Stimulated activated CD4-positive, alpha-beta T cell treated with anti-CD3 and anti-CD28 coated beads, TNF-alpha, amount 100 ng/mL, for 24 hours (primary cell): ENCODE measurements at regions not wholly inside any gene's neighbourhood (a gene's known extent, or its start where the extent isn't known, plus 50 kb on each side); places are given as distances from the start of the nearest gene placed in this dataset.
"Not testable (repeated sequence)": the region's sequence is repeated elsewhere in the genome, so short reads cannot be mapped to it uniquely, and the experiment has no call there.

ENCODE experiments used
- DNase-seq, 3 experiments: peaks; one replicate each; pipeline ENCODE4 v3.0.0-alpha.2; 2020; ENCODE audit warnings: low read depth in 3 of 3

DNA sequence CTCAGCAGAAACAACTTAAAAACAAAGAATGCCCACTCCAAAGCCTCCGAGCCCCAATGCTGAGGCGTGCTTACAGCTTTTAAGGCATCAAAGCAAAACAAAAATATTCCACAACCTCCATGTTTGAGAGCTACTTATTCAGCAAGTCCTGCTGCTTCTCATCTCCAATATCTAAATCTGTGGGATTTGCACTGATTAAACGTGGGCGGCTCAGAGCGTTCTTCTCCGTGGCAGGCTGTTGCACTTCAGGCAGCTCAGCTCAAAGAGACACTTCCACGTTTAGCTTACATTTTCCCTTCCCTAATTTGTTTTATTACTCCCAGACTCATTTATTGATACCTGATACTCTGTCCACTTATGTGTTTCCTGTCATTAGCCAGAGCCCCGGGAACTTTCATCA is 282.6 kb upstream of the MCTP2 start:
- DNase-seq = no peak

DNA sequence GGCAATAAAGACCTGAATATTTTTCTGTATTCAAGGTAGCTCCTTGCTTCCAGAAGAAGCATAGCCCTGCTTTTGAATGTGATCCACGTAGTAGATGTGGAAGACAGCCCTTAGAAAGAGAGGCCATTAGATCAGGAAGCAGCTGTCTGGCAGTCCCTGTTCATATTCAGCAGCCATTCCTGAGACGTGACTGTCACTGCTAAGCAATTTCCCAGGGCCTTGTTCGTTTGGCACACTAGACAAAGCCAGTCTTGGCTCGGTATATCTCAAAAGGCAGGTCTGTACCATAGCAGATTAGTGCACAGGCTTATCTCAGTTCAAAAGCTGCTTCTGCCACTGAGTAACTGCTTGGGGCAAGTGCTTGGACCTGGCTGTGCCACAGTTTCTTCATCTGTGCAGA is 287.8 kb upstream of the MCTP2 start:
- no peak for DNase-seq

DNA sequence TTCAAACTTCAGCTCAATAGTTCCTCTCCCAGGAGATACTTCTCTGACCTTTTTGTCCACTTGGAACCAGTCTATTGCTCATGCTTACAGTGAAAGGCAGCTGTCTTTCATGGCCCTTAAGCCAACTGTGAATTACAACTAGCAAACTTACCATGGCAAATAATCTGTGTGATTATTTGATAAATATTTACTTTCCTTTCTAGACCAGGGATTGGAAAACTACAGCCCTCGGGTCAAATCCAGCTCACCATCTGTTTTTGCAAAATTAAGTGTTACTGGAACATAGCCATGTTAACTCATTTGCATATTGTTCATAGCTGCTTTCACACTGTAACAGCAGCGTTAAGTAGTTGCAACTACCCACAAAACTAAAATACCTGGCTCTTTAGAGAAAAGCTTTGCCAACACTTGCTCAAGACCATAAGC is 289.1 kb upstream of the MCTP2 start:
- no peak for DNase-seq

DNA sequence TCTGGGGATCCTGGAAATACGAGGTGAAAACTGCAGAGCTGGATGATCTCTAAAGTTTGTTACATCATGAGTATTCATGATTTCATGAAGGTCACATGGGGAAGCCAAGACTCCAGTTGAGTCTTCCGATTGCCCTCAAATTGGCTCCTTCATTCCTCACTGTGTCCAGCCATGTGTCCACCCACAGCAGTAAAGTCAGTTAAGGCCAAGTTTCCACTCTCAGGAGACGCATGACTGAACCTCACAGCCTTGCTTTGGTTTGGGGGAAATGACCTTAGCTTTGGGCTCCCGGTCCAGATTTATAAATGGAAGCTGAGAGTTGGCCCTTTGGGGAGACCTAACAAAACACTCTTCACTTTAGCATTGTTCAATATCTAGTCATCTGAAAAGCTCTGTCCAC is 289.7 kb upstream of the MCTP2 start:
- no peak for DNase-seq

DNA sequence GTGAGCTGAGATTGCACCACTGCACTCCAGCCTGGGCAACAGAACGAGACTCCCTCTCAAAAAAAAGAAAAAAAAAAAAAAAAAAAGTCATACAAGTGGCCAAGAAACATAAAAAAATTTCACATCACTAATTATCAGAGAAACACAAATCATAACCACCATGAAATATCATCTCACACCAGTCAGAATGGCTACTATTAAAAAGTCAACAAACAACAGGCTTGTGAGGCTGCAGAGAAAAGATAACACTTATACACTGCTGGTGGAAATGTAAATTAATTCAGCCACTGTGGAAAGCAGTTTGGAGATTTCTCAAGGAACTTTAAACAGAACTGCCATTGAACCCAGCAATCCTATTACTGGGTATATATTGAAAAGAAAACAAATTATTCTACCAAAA is 291.1 kb upstream of the MCTP2 start:
- DNase-seq = no peak

DNA sequence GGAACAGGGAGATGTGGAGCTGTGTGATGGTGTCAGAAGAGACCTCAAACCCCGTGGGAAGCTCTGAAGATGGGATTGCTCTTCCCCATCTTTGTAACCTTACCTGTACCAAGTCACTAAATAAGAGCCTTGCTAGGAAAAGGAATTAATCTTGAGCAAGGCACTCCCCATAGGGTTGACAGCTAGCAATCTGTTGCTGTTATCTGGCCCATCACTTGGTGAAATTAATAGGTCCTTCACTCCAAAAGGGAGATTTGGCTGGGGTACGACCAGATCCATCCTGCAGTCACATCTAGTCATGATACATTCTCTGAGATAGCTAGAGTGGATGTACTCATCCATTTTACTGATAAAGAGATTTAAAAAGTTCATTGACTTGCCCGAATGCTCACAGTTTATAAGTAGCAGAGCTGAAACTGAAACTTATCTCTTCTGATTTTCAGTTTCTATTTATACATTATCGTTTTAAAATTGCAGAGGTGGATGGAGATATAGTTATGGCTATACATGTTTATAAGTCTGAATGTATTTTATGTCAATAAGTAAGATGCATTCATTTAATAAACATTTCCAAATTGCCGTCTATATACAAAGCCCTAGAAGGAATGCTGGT is 299.1 kb upstream of the MCTP2 start:
- DNase-seq = no peak

DNA sequence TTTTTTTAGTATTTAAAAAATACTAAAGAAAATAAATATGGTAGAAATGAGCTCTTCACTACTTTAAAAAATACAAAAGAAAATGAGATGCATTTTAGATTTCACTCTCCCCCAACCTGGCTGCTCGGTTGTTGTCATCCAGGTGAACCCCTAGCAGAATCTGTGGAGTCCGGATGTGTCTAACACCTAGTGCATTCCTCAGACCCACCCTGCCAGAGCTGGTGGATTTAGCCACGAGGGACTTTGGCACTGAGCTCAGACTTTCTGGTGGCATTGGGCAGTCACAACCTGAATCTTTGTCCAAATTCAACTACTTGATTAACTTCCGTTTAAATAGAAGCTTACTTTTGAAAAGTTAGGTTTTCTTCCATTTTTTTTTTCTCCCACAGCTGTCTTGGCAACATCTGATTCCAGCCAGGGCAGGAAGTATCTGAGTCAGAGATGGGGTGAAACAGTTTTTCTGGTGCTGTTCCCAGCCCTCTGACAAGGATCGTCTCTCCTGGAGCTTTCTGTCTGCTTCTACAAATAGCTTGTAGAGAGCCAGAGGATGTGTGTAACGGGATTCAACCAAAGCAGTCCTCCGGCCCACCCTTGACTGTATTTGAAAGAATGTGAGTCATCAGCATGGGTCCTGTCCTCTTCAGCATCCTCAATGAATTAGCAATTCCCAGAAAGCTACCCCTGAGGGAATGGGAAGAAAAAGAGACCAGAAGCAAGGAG is 301.8 kb upstream of the MCTP2 start:
- no peak for DNase-seq

DNA sequence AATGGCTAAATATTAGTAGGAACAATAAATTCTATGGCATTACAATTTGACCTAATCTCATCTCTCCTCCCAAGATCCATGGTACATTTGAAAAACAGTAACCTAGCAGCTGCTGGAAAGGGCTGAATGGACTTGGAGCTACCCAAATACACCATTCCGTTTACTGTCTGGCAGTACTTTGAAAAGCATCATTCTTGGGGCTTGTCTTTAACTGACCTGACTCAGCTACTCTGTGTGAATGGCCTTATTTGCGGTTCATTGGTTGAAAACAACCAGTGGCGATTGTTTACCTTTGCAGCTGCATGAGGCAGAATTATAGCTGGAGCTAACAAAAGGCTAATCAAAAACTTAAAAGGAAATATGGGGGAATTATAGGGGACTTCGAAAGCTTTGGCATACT is 311.2 kb upstream of the MCTP2 start:
- DNase-seq = no peak

DNA sequence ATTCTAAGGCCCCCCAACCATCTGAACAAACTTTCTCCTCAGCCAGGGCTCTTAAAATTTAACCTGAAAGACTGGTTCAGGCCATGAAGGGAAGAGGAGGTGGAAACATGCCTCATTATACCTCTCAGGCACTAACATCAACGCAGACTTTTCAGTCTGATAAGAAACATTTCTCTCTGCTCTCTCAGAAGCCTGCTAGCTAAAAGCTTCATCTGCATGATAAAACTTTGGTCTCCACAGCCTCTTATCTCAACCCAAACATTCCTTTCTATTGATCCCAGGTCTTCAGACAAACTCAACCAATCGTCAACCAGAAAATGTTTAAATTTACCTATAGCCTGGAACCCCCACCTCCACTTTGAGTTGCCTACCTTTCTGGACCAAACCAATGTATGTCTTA is 312.6 kb upstream of the MCTP2 start:
- DNase-seq = not testable (repeated sequence)

DNA sequence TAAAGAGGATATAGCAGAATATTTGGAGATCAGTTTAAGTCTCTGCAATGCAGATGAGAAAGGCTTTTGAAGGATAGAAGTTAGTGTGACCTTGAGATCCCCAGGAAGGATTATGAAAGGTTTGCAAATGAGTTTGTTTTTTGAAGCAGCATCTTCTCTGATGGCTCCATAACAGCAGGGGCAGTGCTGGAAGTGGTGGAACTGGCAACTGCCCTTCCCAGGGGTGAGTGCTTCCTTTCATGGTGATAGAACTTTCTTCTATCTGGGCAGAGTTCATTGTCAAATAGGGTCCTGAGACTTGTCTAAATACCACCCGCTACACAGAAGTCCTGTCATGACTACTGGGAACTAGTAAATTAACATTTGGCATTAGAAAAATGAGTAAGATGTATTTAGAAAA is 314.2 kb upstream of the MCTP2 start:
- DNase-seq = no peak

DNA sequence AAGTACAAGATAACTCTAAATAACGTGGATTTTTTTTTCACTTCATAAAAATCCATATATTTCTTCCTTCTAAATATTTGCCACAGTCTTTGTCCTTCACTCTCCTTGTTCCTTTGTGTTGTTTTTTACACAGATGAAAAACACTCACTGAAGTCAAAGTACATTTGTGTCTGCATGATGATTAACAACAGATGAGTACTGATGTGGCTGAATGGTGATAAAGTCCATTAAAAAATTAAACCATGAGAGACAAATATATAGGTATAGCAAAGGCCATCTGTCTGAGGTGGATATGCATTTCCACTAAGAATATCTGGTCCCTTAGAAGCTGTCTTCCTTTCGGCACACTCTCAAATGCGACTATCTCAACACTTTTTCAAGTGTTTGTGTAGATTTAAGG is 317.5 kb upstream of the MCTP2 start:
- DNase-seq = no peak

DNA sequence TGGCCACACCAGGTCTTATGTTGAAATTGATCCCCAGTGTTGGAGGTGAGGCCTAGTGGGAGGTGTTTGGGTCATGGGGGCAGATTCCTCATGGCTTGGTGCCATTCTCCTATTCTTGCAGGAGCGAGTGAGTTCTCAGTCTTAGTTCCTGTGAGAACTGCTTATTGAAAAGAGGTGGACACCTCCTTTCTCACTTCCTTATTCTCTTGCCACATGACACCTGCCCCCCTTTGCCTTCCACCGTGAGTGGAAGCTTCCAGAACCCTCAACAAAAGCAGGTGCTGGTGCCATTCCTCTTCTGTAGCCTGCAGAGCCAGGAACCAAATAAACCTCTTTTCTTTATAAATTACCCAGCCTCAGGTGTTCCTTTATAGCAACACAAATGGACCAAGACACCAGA is 318.1 kb upstream of the MCTP2 start:
- no peak for DNase-seq

DNA sequence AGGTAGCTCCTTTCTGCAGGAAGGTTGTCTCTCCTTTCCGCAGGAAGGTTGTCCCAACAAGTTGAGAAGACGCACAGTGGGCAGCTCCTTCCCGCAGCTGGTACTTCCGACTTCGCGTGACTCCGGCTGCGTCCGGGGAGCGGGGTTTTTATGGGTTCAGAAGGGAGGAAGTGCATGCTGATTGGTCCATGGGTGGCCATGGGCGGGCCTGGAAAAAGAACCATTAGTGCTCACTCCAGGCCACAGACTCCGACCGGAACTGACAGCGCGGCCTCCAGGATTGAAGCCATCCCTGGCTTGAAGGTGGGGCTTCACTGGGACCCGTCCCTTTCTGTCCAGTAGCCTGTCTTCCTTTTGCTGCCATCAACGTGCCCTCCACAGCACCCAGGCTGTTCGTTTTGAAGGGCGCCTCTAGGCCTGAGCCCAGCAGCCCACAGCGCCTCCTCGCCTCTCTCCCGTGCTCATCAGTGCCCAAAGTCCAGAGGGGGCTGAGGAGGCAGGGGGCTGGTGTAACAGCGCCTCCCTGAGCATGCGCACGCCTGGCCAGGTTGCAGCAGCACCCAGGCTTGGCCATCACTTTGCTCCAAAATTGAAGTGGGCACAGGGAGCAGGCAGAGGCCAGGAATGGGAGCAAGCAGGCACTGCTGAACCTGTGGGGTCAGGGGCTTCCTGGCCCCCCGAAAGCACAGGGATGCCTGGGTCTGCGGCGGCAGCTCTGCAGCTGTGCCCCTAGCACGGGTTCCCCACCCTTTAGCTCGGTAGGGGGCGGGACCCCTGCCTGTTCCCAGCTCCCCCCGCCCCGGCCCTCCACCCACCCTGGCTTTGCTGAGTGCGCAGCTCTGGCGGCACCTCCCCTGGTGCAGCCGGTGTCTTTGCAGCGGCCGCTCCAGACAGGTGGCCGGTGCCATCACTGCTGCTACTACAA is 330.6 kb upstream of the MCTP2 start:
- DNase-seq = no peak

DNA sequence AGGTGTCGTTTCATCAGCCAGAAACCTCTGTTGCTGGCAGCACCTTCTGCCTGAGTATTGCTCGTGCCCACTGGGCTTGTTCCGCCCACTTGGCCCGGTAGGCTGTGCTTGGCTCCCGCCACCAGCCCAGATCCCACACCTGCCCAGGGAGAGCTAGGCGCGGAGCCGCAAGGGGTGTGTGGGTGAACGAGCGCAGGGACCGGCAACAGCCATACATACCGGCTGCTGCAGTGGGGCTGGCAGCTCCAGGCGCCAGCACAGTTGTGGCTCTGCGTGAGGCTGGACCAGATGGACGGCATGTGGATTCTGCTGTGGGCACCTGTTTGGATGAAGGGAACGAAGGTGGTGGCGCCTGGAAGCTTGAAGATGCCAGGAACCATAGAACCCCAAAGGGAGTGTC is 331.5 kb upstream of the MCTP2 start:
- no peak for DNase-seq

DNA sequence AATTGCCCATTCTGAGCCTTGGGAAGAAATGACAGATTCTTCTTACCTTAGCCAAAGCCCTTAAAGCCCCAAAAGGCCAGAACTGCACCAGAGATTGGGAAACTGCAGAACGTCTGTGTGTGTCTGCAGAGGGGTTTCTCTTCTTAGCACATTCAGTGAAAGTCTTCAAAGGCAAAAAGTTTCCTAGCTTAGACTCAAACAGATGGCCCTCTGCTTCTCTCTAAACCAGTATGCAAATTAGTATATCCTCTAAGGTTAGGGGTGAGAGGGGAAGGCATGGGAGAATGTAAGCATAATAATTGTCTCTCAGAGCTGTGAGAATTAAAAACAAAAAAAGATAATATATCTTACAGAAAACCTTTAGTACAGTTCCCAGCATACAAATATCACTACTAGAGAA is 334.0 kb upstream of the MCTP2 start:
- no peak for DNase-seq

DNA sequence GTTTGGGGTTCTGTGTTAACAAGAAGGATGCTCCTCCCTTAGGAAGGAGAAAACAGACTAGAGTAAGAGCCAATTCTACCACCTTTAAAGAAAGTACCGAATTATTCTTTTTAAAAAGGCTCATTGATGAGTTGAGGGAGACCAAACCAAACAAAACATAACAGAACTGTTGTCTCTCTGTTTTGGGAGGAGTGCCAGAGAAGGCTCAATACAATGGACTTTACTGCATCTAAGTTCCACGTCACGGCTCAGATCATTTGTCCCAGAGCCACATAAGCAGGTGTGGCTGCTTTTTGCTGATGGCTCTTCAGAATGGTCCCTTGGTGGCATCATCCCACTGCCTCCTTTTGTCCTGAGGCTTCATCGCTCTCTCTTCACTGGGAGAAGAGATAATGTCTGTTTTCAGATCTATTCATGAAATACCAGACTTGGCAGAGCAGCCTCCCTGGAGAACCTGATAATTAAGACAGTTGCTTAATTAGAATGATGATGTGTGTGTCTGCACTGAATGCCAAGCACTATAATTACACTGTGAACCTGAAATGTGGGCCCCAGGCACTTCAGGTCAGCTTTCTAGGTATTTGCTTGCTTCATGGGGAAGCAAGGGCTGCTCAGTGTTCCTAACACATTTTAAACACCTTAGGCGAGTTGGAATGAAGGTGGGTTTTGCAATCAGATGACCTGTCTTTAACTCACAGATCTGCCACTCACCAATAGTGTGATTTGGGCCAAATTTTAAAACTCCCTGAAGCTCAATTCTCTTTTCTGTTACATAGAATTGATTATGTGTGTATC is 335.2 kb upstream of the MCTP2 start:
- no peak for DNase-seq

DNA sequence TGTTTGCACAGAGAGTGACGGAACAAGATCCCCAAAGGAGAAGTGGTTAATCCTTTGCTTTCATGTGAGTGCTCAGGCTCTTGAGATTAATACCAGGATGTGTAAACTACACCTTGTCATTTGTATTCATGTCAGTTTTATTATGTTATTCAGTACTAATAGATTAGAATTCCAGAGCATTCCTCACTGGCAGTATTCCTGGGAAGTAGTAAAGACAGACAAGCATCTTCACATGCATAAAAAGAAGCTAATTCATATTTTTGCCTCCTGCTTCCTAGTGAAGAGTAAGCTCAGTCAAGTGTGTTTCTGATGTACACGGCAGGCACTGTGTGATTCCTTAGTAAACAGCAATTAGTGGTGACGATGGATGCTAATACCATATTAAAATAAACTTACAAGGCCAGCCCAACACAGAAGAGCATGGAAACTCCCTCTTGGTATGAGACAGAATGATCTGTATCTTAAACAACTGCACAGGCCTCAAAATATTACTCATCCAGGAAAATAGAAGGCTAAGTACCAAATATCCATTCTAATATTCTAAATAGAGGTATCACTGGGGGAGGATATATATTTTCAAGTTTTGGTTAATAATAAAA is 336.8 kb upstream of the MCTP2 start:
- DNase-seq = no peak

DNA sequence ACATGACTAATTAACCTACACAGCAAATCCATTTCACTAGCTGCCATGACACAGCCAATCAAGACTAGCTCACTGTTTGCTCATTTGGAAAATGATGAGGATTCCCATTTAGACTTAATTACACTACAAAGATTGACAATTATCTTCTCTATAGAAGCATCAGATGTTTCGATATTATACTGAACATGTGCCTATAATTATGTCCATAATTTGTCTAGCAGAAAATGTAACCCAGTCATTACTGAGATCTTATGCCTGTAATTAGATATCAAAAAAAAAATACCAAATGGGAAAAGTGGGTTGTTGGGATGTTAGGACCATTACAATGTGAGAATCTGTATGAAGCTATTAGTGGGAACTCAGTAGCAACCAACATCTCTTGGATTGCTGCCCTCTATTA is 344.2 kb upstream of the MCTP2 start:
- no peak for DNase-seq

DNA sequence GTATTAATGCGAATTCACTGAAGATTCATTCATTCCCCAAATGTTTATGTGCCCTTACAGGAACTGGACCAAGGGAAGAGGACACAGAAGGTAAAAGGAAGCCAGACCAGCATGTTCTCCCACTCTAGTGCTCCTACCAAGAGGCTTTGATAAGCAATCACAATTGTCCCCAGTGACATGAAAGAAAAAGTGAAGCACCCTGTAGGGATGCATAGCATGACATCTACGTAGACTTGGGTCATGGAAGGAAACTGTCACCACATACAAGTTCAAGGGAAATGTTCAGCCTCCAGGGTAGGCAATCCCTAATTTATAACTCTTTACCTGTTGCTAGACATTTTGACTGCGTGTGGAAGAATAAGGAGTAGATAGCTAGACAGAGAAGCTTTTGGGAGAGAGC is 348.6 kb upstream of the MCTP2 start:
- DNase-seq = no peak

DNA sequence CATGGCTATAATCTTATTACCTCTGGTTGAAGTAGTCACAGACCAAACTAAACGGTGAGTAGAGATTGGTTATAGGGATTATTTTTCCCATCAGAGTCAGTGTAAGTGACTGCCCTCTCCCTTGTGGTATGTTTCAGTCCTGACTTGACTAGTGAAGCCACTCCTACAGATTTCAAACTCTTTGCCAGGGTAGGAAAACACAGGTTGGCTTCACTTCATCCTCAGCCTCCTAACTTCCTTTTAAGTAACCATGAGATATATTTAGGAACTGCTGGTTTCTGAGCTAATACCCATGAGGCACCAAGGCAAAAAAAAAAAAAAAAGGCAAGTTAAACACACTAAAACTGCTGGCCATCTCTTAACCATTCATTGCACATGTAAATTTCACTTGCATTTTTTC is 349.2 kb upstream of the MCTP2 start:
- no peak for DNase-seq

DNA sequence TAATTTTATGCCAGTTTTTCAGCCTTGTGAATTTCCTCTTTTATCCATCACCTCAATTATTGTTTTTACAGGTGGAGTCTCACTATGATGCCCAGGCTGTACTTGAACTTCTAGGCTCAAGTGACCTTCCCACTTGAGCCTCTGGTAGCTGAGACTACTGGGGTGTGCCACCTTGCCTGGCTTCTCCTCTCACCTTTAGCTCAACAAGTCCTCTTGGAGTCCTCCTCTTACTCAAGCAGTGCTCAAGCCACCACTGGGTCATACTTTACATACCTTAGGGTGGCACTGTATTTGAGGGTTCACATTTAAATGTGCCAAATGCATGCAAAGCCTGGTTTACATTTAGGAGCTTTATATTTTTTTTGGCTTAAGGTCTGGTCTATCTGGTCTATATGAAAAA is 350.1 kb upstream of the MCTP2 start:
- DNase-seq = no peak

DNA sequence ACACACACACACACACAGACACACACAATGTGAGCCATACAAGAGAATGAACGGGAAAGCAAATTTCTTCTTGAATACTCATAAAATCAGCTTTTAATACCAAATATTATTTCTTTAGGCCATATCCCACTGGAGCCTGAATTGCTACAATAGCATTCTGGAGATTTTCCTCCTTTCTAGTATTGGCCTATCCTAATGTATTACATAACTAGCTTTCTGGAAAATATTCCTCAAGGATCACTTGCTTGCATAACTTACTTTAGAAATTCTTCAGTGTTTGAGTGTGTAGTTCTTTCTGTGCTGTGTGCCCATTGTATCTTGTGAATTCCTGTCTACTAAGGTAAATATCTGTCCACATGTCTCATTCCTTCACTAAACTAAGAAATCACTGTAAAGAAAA is 351.0 kb upstream of the MCTP2 start:
- no peak for DNase-seq
